CD4-positive, alpha-beta T cell (primary cell): ENCODE measurements at regions not wholly inside any gene's neighbourhood (a gene's known extent, or its start where the extent isn't known, plus 50 kb on each side); places are given as distances from the start of the nearest gene placed in this dataset.

ENCODE experiments used
- ATAC-seq: fragments of 200-7000 bp; cut with Tn5 transposase; one replicate; pipeline ENCODE4 v1.10.0; 2022; ENCODE audit warnings: mild to moderate bottlenecking; ENCODE audit not compliant: poor library complexity
- CTCF ChIA-PET: fragments of 350-600 bp; sonication (Branson Sonifier 250); formaldehyde crosslinking; loops from one replicate; lab custom pipeline; 2021; ENCODE audit warnings: antibody characterized with exemption, inconsistent platforms; lab: Charles Lee
- POLR2A ChIA-PET: fragments of 350-600 bp; sonication (Branson Sonifier 250); formaldehyde crosslinking; loops from one replicate; lab custom pipeline; 2021; ENCODE audit warnings: antibody characterized with exemption, inconsistent platforms; lab: Charles Lee
- DNase-seq, 14 experiments: peaks; one replicate each; pipeline ENCODE4 v3.0.0-alpha.2; 2013 to 2020; ENCODE audit warnings: mixed read lengths in 2 of 14
- H3K27ac ChIP-seq, 2 donors: one replicate each; pipeline versions ENCODE4 v1.5.1 to v1.7.0; 2013; ENCODE audit warnings: low read length in 2 of 2, low read depth in 1 of 2, mild to moderate bottlenecking in 1 of 2
- H3K27me3 ChIP-seq, 2 experiments: 1 replicate in 1 of 2; 2 replicates in 1 of 2; pipeline versions ENCODE4 v1.6.1 to v1.7.0; 2013; ENCODE audit warnings: low read length in 2 of 2, control low read depth in 1 of 2, mild to moderate bottlenecking in 1 of 2, moderate library complexity in 1 of 2; ENCODE audit not compliant: insufficient read depth in 2 of 2, control insufficient read depth in 1 of 2
- H3K36me3 ChIP-seq: one replicate; pipeline ENCODE4 v1.6.1; 2013; ENCODE audit warnings: low read length, control low read depth; ENCODE audit not compliant: insufficient read depth
- H3K4me1 ChIP-seq: one replicate; pipeline ENCODE4 v1.6.1; 2013; ENCODE audit warnings: low read length, control low read depth; ENCODE audit not compliant: insufficient read depth
- H3K4me3 ChIP-seq: one replicate; pipeline ENCODE4 v1.5.1; 2013; ENCODE audit warnings: mild to moderate bottlenecking, low read length, moderate library complexity
- H3K9me3 ChIP-seq, 2 experiments: 1 replicate in 1 of 2; 2 replicates in 1 of 2; pipeline versions ENCODE4 v1.6.1 to v1.7.0; 2013; ENCODE audit warnings: low read length in 2 of 2, mild to moderate bottlenecking in 2 of 2, control low read depth in 1 of 2, moderate library complexity in 1 of 2; ENCODE audit not compliant: control insufficient read depth in 1 of 2, insufficient read depth in 1 of 2
- H3K27ac Mint-ChIP-seq: one replicate; pipeline ENCODE4 v1.8.0; 2020; ENCODE audit warnings: mixed read lengths
- H3K27me3 Mint-ChIP-seq: one replicate; pipeline ENCODE4 v1.8.0; 2021; ENCODE audit warnings: mixed read lengths
- H3K36me3 Mint-ChIP-seq: one replicate; pipeline ENCODE4 v1.8.0; 2021; ENCODE audit warnings: low read depth, mixed read lengths
- H3K4me1 Mint-ChIP-seq: one replicate; pipeline ENCODE4 v1.8.0; 2021; ENCODE audit warnings: low read depth, mixed read lengths
- H3K4me3 Mint-ChIP-seq: one replicate; pipeline ENCODE4 v1.8.0; 2020; ENCODE audit warnings: mild to moderate bottlenecking, mixed read lengths
- H3K9me3 Mint-ChIP-seq: one replicate; pipeline ENCODE4 v1.8.0; 2020; ENCODE audit warnings: mixed read lengths
- CTCF ChIP-seq: fragments of 200-600 bp; IDR thresholded peaks from one replicate; pipeline ENCODE4 v1.8.0; 2022; ENCODE audit warnings: antibody characterized with exemption, mild to moderate bottlenecking
- intact Hi-C, 2 experiments: fragments of 100-400 bp; cut with DNase I in 1 of 2; cut with micrococcal nuclease in 1 of 2; formaldehyde crosslinking; loops; one replicate each; pipeline versions ENCODE4 v1.15.1 to v1.9.0; 2023 to 2025; cut with DNase I, micrococcal nuclease

- no peak for DNase-seq
- Mint-ChIP-seq H3K4me1 (no peaks in the 10 kb centered on the region), H3K36me3 (no peaks in the 10 kb centered on the region), H3K4me3 (no peak overlapping the region), H3K27ac (no peak overlapping the region), H3K9me3 (no peaks in the 10 kb centered on the region), H3K27me3 (no peaks in the 10 kb centered on the region)
- Histone ChIP-seq H3K27me3 (peaks cover 0 to 4% of the 10 kb centered on the region in 2 experiments), H3K27ac (no peak overlapping the region), H3K4me3 (no peak overlapping the region), H3K4me1 (no peaks in the 10 kb centered on the region), H3K9me3 (no peaks in the 10 kb centered on the region), H3K36me3 (no peaks in the 10 kb centered on the region)
- POLR2A ChIA-PET = no interaction called here
- intact Hi-C loops = loop anchor here in 1 of 2 experiments (10.0 kb wide), 1 partner anchor 344 kb away; the partner anchor contains the start of gene GSE1
- CTCF ChIA-PET = no interaction called here
- no peak for TF ChIP-seq CTCF
- no peak for ATAC-seq
These were observed 158.1 kb upstream of the CIBAR2 start for GRCh38 chr16:85270374-85270773.

GRCh38 chr16:85271198-85271597 lies 158.9 kb upstream of the CIBAR2 start:
- no peaks in the 10 kb centered on the region for H3K4me1 ChIP-seq
- ChIA-PET POLR2A (no interaction called here), CTCF (no interaction called here)
- H3K4me3 ChIP-seq = no peak overlapping the region
- H3K27ac Mint-ChIP-seq = no peak overlapping the region
- H3K36me3 ChIP-seq = no peaks in the 10 kb centered on the region
- H3K27ac ChIP-seq = no peak overlapping the region
- H3K4me3 Mint-ChIP-seq = no peak overlapping the region
- intact Hi-C loops = loop anchor here in 1 of 2 experiments (10.0 kb wide), 1 partner anchor 344 kb away; the partner anchor contains the start of gene GSE1
- peaks cover 0 to 4% of the 10 kb centered on the region in 2 experiments for H3K27me3 ChIP-seq
- no peaks in the 10 kb centered on the region for H3K4me1 Mint-ChIP-seq
- H3K9me3 Mint-ChIP-seq = no peaks in the 10 kb centered on the region
- H3K9me3 ChIP-seq = no peaks in the 10 kb centered on the region
- no peaks in the 10 kb centered on the region for H3K36me3 Mint-ChIP-seq
- no peaks in the 10 kb centered on the region for H3K27me3 Mint-ChIP-seq
- DNase-seq = no peak
- TF ChIP-seq CTCF = no peak
- no peak for ATAC-seq

- Histone ChIP-seq H3K27ac (no peak overlapping the region), H3K9me3 (no peaks in the 10 kb centered on the region), H3K27me3 (peaks cover 0 to 4% of the 10 kb centered on the region in 2 experiments), H3K4me3 (no peak overlapping the region), H3K36me3 (no peaks in the 10 kb centered on the region), H3K4me1 (no peaks in the 10 kb centered on the region)
- POLR2A ChIA-PET = no interaction called here
- H3K36me3 Mint-ChIP-seq = no peaks in the 10 kb centered on the region
- DNase-seq (no peak), ATAC-seq (no peak)
- TF ChIP-seq CTCF = no peak
- no peak overlapping the region for H3K4me3 Mint-ChIP-seq
- no peak overlapping the region for H3K27ac Mint-ChIP-seq
- no peaks in the 10 kb centered on the region for H3K27me3 Mint-ChIP-seq
- CTCF ChIA-PET = interaction anchor here (0.7 kb wide), 1 partner anchor 34 kb away, joined by 3 read pairs; no protein-coding TSS in a partner anchor
- intact Hi-C loops = loop anchor here in 1 of 2 experiments (10.0 kb wide), 1 partner anchor 342 kb away; the partner anchor contains the start of gene GSE1
- H3K4me1 Mint-ChIP-seq = no peaks in the 10 kb centered on the region
- H3K9me3 Mint-ChIP-seq = no peaks in the 10 kb centered on the region
These were observed 161.0 kb upstream of the CIBAR2 start for GRCh38 chr16:85273293-85273692.
